ENCODE measurements at regions not wholly inside any gene's neighbourhood (a gene's known extent, or its start where the extent isn't known, plus 50 kb on each side); places are given as distances from the start of the nearest gene placed in this dataset.
A peak's percentile ranks its signal among the peaks of the same experiment; 100 is the strongest.
"Not testable (repeated sequence)": the region's sequence is repeated elsewhere in the genome, so short reads cannot be mapped to it uniquely, and the experiment has no call there.

DNA sequence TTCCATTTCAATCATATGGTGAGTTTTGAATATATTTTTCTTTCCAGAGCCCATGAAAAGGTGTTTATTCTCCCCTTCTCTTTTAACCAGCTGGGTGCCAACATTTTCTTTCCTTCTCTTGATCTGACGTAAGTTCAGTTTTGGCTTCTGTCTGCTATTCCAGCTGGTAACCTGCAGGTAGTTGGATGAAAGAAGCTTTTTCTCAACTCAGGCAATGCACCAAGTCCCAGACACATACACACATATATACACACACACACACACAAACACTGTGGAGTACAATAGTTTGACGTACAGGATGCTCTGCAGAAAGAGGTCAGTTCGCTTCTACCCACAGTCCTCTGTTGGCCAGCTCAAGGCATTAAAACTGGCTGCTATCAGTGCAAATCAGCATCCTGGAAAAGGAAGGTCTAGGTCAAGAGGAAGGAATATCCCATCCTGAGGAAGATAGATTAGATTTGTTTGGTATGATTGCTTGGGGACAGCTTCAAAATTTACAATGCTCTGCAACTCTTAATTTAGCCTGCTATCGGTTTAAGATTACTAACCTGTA is 214.3 kb upstream of the SEMA6A start:
- in situ Hi-C loops (cut with HindIII; ENCODE audit: low pct_unique_long_range_greater_than_20kb, low sequenced_read_pairs): no loop called here
- DNase-seq (ENCODE audit: low read depth): no peak

DNA sequence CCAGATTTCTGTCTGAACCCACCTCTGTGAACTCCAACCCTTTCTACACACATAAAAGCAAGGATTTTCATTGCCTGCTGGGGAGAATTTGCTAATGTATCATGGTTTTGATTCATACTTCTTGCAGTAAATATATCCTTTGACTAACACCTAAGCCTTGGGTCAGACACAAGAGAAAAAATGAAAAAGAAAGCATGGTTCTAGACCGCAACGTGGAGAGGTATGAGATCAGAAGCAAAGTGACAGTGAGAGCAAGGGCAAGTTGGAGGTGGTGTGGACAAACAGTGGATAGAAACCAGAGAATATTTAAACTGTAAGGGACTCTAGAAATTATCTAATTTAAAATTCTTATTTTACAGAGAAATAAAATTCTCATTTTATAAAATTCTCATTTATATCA is 212.9 kb upstream of the SEMA6A start:
- in situ Hi-C loops (cut with HindIII; ENCODE audit: low pct_unique_long_range_greater_than_20kb, low sequenced_read_pairs): no loop called here
- no peak for DNase-seq (ENCODE audit: low read depth)

DNA sequence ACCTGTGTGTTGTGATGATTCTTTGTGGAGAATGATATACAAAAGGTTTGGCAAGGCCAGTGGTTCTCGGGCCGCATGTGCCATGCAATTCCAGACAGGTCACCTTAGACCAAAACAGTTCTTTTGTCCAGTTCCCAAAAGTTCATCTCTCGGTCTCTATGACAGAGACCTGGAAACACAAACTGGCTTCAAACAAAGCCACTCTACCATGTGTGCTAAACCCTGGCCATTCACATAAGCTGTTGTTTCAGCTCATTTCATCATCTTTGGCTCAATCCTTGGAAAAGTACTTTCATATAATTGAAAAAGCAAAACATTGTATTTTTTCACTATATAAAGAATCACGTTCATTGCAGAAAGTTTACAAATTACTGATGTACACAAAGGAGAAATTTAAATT is 210.5 kb upstream of the SEMA6A start:
- in situ Hi-C loops (cut with HindIII; ENCODE audit: low pct_unique_long_range_greater_than_20kb, low sequenced_read_pairs): no loop called here
- DNase-seq (ENCODE audit: low read depth): no peak

DNA sequence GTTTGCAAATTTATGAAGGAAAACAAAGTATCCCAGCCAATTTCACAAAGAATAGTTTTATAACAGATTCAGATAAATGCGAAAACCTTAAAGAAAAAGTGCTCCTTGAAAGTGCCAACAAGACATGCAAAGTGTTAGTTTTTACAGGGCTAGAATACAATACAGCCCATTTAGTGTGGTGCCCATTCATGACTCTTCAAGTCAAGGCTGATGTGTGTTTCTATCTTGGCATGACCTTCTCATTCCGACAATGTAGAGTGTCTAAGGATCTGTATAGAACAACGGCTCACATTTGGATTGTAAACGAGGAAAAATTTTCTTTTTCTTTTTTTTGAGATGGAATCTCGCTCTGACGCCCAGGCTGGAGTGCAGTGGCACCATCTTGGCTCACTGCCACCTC is 205.2 kb upstream of the SEMA6A start:
- in situ Hi-C loops (cut with HindIII; ENCODE audit: low pct_unique_long_range_greater_than_20kb, low sequenced_read_pairs): no loop called here

DNA sequence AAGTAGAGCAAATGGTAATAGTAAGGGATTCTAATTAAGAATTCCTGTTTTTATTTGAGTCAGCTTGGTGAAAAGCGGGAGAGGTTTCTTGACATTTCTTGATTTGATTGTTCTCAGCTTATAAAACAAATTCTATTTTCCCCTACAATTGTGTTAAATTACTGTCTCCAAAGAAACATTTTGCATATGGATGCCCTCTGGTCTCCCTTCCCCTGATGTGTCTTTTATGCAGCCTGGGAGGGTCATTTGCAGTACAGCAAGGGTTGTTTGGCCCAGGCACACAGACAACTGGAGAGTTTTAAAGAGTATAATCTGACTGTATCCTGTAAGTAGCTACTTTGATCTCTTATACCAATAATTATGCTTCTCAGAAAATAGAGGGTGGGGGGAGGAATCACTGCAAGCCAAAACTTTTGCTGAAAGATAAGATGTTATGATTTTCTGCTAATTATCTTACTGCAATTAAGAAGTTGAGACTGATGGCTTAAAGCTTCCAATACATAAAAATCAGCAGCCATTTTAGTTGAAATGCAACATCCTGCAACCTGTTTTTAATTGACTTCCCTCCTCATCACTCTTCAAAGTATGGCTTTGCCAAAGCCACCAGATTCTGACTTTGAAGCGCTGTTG is 204.1 kb upstream of the SEMA6A start:
- in situ Hi-C loops (cut with HindIII; ENCODE audit: low pct_unique_long_range_greater_than_20kb, low sequenced_read_pairs): no loop called here
- DNase-seq (ENCODE audit: low read depth): no peak

More for the DNA sequence above, 205.2 kb upstream of the SEMA6A start:
- DNase-seq (ENCODE audit: low read depth): no peak

DNA sequence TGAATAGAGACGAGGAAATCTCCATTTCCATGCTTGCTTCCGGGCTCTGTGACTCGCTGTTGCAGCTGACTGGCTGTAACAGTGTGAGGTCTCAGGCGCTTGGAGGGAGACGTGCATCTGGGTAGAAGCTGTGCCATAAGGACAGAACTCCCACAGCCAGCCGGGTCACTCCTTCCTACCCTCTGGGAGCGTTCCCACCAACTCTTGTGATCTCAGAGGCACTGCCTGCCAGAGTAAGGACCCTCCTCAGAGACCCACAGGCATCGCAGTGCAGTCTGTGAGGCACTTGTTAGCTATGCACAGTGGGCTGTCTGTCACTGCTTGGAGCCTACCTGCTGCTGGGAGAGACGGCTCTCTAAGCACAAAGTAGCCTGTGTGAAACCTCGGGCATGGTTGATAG is 203.4 kb upstream of the SEMA6A start:
- no peak for DNase-seq (ENCODE audit: low read depth)
- in situ Hi-C loops (cut with HindIII; ENCODE audit: low pct_unique_long_range_greater_than_20kb, low sequenced_read_pairs): no loop called here

DNA sequence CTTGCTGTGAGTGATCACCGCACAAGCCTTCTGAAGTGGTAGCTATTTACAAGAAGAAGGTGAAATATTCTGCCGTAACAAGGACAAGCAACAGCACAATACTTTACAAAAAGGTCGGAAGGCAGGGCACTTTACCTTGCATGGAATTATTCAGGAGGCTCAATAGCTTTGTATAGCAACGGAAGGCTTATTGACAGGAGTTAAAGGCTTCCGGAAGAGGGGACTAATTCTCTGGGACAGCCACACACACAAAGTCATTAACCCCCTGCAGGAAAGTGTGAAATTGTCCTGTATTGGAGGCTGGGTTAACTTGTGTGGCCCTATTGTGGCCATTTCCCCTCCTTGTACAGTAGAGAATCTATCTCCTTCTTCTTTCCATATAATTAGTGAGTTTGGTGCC is 199.3 kb upstream of the SEMA6A start:
- no peak for DNase-seq (ENCODE audit: low read depth)
- in situ Hi-C loops (cut with HindIII; ENCODE audit: low pct_unique_long_range_greater_than_20kb, low sequenced_read_pairs): no loop called here

DNA sequence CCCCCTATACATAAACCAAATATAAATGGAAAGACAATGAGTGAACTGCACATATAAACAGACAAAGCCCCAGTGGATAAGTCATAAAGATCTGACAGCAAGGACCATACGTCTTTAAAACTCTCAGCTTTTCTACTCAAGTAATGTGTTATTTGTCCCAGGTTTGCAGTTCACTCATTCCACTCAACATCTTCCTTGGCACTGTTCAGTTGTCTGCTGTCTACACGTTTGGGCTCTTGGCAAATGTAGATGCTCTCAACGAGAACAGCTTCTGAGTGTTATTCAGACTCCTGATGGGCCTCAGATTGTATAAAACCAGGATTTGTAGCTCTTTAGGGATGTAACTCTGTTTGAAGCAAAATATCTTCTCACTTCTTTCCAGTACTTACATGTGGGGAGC is 198.2 kb upstream of the SEMA6A start:
- no peak for DNase-seq (ENCODE audit: low read depth)
- in situ Hi-C loops (cut with HindIII; ENCODE audit: low pct_unique_long_range_greater_than_20kb, low sequenced_read_pairs): no loop called here

DNA sequence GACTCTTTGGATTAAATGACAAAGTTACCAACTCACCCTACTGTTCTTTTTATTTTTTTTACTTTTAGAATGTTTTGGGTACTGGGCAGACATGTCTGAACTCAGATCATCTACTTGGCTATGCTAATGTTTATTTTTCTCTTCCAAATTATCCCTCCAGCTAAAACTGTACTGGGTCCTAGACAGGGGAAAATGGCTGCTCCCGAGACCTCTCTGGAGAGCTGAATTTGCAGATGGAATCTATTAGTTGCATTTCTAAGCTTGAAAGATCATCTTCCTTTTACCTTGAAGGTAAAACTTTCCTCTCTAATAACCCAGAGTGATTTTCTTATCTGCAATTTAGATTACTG is 197.5 kb upstream of the SEMA6A start:
- in situ Hi-C loops (cut with HindIII; ENCODE audit: low pct_unique_long_range_greater_than_20kb, low sequenced_read_pairs): no loop called here
- no peak for DNase-seq (ENCODE audit: low read depth)

DNA sequence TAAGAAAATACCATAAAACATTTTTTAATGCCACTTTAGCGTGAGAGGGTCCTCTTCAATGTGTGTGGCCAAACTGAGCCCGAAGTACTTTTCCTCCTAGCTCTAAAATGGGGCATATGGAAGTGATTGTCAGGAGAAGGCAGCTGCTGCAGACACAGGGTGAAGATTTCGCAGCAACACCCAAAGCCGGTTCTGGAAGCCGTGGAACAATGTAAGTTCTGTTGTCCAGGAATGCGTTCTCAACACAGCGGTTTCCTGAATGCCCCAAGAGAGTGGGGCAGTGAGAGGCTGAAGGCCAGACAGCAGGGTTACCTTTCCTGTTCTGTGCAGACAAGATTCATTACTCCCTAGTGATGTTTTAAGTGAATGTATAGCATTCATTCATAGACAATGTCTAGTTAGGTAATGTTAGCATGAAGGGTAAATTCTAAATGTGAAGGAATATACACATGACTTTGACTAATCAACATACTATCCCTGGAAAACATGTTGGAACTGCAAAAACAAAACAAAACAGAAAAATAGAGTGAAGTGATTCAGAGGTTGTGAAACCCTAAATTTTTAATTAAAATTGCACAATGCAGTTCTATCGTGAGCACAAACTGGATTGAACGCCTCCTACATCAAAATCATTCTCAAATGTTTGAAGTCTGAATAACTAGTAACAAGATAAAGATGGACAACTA is 197.0 kb upstream of the SEMA6A start:
- DNase-seq (ENCODE audit: low read depth): no peak
- in situ Hi-C loops (cut with HindIII; ENCODE audit: low pct_unique_long_range_greater_than_20kb, low sequenced_read_pairs): no loop called here

DNA sequence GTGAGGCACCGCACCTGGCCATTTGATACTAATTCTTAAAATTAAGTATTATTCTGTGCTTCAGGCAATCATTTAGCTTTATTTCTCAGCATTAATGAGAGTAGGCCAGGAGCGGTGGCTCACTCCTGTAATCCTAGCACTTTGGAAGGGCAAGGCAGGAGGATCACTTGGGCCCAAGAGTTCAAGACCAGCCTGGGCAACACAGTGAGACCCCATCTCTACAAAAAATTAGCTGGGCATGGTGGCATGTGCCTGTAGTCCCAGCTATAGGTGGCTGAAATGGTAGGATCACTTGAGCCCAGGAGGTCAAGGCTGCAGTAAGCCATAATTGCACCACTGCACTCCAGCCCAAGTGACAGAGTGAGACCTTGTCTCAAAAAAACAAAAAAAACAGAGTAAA is 195.3 kb upstream of the SEMA6A start:
- in situ Hi-C loops (cut with HindIII; ENCODE audit: low pct_unique_long_range_greater_than_20kb, low sequenced_read_pairs); DNase-seq (ENCODE audit: low read depth): not testable (repeated sequence)

DNA sequence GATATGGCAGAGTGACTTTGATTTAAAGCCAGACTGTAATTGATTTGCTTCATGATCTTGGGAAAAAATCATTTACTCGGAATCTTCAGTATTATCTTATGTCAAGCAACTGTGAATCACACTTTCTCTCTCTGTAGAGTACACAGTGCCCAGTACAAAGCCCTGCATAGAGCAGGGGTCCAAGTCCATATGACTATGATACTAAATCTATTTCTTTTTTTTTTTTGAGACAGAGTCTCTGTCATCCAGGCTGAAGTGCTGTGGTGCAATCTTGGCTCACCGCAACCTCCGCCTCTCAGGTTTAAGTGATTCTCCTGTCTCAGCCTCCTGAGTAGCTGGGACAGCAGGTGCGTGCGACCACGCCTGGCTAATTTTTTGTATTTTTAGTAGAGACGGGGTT is 194.8 kb upstream of the SEMA6A start:
- in situ Hi-C loops (cut with HindIII; ENCODE audit: low pct_unique_long_range_greater_than_20kb, low sequenced_read_pairs): no loop called here
- no peak for DNase-seq (ENCODE audit: low read depth)

DNA sequence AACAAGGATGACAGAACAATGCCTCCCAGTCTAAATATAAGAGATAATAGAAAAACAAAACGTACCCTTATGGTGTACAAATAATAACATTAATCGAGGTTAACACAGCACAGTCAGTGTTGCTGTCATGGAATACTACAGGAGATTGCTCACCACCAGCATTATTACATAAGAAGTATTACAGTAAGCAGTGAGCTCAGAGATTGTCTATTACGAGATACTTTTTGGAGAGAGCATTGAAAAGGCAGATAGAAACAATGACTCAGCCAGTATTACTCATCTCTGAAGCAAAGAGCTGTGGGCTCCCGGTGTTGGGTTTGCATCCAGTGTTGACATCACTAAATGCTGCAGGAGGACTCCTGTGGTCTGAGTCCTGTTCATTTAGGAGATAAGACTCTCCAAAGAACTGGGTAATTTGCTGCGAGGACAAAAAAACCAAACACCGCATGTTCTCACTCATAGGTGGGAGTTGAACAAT is 191.9 kb upstream of the SEMA6A start:
- in situ Hi-C loops (cut with HindIII; ENCODE audit: low pct_unique_long_range_greater_than_20kb, low sequenced_read_pairs): no loop called here
- peak; percentile 47 for DNase-seq (ENCODE audit: low read depth)

DNA sequence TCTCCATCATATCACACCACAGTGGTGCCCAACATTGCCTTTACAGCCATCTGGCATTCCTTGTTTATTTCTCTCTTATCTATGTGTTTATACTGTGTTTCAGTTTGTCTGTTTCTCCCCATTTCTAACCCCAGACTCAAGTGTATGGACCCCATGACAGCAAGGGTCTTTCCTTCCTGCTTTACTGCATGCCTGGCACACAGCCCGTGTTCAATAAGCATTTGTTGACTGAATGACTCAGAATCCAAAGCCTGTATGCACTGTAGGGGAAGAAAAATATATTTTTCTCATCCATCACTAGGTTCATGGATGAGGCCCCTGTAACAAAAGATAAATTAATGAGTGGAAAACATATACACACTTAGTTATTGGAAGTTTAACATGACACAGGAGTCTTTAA is 190.8 kb upstream of the SEMA6A start:
- DNase-seq (ENCODE audit: low read depth): no peak

DNA sequence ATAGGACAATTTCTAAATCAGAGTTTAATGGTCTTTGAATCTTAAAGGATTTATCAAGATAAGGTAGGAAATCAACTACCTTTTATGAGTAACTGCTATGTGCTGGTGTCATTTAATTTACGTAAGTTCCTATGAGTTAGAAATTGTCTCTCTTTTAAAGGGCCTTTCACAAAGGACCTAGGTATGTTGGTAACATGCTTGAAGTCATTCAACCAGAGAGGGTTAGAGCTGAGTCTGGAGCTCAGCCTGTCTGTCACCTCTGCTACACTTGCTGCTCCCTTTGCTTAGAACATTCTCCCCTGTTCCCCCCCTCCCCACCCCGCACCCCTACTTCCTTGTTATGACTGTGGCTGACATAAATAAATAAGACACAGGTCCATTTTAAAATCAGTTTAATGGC is 190.3 kb upstream of the SEMA6A start:
- no peak for DNase-seq (ENCODE audit: low read depth)
- in situ Hi-C loops (cut with HindIII; ENCODE audit: low pct_unique_long_range_greater_than_20kb, low sequenced_read_pairs): no loop called here

More for the DNA sequence above, 190.8 kb upstream of the SEMA6A start:
- in situ Hi-C loops (cut with HindIII; ENCODE audit: low pct_unique_long_range_greater_than_20kb, low sequenced_read_pairs): no loop called here

DNA sequence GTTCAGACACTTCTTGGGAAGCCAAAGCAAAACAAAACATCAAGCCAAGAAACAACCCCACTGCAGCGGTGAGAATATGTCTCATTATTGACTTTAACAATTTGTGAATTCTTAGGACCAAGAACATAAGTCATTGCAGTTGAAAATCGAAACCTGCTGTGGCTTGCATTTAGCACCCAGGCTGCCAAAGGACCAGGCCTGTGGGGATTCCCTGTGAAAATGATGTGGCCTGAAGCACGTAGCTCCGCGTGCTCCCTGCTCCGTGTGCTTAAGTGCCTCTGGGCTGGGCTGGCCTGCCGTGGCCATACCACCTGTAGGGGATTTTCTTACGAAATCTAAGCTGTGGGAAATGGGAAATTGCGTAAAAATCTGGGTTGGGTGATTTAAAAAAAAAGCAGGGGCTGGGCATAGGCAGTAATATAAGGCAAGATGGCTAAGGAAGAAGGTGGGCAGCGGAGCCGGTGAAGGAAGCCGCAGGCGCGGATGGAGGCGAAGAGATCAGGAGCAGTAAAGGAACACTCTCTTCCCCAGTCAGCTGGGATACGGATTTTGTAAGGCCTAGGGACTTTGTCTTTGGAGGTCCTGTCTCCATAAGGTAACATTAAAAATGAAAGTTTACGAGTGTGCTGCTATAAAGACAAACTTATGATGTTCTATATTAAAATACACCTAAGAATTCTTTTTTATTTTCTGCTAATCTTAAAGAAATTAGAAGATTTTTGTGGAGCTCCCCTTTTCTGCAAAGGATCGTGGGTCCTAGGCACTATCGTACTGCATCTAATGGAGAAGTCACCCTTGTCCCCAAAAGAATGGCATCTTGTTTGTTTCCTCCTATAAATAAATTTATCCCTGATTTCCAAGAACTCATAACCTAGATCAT is 189.6 kb upstream of the SEMA6A start:
- DNase-seq (ENCODE audit: low read depth): no peak
- in situ Hi-C loops (cut with HindIII; ENCODE audit: low pct_unique_long_range_greater_than_20kb, low sequenced_read_pairs): no loop called here

DNA sequence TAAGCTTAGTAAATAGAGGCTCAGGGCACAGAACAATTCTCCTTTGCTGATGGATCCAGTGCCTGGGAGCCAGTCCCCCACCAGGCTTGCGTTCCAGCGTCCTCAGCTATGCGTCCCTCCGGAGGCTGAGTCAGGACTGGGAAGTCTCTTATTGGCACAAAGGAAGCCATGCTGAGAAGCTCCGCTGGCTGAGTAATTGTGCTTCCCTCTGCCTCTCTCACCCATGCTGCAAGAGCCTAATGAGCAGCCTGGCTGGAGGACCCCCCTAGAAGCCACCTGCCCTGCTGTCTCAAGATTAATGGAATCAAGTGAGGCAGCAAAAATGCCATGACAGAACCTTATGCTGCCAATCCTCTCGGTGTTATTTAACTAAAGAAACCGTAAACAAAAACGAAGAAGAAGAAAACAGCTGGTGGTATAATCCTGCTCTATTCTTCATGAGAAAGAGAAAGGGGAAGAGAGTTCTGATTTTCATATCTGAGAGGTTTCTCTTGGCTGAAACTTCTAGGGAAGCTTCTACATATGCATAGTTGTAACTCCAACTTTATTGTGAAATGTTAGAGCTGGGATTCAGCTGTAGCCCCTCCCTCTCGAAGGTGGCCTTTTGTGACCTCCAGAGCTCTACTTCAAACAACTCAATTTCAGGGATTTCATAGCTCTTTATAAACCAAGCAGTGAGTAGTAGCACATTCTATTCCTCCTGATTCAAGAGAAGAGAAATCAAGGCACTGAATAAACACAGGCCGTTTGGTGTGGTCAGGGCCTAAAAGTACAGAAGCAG is 185.4 kb upstream of the SEMA6A start:
- in situ Hi-C loops (cut with HindIII; ENCODE audit: low pct_unique_long_range_greater_than_20kb, low sequenced_read_pairs): no loop called here
- no peak for DNase-seq (ENCODE audit: low read depth)

DNA sequence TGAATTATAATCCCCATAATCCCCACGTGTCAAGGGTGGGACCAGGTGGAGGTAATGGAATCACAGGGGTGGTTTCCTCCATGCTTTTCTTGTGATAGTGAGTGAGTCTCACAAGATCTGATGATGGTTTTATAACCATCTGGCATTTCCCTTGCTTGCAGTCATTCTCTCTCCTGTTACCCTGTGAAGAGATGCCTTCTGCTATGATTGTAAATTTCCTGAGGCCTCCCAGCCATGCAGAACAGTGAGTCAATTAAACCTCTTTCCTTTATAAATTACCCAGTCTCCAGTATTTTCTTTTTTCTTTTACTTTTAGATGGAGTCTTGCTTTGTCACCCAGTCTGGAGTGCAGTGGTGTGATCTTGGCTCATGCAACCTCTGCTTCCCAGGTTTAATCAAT is 182.7 kb upstream of the SEMA6A start:
- no peak for DNase-seq (ENCODE audit: low read depth)
- in situ Hi-C loops (cut with HindIII; ENCODE audit: low pct_unique_long_range_greater_than_20kb, low sequenced_read_pairs): no loop called here

All from Caki2 (cell line).